ENCODE measurements at regions not wholly inside any gene's neighbourhood (a gene's known extent, or its start where the extent isn't known, plus 50 kb on each side); places are given as distances from the start of the nearest gene placed in this dataset.

GRCh38 chr3:117754058-117754457 lies 1044.5 kb downstream of the TUSC7 start (continued):
- TF ChIP-seq, protein P1, sequence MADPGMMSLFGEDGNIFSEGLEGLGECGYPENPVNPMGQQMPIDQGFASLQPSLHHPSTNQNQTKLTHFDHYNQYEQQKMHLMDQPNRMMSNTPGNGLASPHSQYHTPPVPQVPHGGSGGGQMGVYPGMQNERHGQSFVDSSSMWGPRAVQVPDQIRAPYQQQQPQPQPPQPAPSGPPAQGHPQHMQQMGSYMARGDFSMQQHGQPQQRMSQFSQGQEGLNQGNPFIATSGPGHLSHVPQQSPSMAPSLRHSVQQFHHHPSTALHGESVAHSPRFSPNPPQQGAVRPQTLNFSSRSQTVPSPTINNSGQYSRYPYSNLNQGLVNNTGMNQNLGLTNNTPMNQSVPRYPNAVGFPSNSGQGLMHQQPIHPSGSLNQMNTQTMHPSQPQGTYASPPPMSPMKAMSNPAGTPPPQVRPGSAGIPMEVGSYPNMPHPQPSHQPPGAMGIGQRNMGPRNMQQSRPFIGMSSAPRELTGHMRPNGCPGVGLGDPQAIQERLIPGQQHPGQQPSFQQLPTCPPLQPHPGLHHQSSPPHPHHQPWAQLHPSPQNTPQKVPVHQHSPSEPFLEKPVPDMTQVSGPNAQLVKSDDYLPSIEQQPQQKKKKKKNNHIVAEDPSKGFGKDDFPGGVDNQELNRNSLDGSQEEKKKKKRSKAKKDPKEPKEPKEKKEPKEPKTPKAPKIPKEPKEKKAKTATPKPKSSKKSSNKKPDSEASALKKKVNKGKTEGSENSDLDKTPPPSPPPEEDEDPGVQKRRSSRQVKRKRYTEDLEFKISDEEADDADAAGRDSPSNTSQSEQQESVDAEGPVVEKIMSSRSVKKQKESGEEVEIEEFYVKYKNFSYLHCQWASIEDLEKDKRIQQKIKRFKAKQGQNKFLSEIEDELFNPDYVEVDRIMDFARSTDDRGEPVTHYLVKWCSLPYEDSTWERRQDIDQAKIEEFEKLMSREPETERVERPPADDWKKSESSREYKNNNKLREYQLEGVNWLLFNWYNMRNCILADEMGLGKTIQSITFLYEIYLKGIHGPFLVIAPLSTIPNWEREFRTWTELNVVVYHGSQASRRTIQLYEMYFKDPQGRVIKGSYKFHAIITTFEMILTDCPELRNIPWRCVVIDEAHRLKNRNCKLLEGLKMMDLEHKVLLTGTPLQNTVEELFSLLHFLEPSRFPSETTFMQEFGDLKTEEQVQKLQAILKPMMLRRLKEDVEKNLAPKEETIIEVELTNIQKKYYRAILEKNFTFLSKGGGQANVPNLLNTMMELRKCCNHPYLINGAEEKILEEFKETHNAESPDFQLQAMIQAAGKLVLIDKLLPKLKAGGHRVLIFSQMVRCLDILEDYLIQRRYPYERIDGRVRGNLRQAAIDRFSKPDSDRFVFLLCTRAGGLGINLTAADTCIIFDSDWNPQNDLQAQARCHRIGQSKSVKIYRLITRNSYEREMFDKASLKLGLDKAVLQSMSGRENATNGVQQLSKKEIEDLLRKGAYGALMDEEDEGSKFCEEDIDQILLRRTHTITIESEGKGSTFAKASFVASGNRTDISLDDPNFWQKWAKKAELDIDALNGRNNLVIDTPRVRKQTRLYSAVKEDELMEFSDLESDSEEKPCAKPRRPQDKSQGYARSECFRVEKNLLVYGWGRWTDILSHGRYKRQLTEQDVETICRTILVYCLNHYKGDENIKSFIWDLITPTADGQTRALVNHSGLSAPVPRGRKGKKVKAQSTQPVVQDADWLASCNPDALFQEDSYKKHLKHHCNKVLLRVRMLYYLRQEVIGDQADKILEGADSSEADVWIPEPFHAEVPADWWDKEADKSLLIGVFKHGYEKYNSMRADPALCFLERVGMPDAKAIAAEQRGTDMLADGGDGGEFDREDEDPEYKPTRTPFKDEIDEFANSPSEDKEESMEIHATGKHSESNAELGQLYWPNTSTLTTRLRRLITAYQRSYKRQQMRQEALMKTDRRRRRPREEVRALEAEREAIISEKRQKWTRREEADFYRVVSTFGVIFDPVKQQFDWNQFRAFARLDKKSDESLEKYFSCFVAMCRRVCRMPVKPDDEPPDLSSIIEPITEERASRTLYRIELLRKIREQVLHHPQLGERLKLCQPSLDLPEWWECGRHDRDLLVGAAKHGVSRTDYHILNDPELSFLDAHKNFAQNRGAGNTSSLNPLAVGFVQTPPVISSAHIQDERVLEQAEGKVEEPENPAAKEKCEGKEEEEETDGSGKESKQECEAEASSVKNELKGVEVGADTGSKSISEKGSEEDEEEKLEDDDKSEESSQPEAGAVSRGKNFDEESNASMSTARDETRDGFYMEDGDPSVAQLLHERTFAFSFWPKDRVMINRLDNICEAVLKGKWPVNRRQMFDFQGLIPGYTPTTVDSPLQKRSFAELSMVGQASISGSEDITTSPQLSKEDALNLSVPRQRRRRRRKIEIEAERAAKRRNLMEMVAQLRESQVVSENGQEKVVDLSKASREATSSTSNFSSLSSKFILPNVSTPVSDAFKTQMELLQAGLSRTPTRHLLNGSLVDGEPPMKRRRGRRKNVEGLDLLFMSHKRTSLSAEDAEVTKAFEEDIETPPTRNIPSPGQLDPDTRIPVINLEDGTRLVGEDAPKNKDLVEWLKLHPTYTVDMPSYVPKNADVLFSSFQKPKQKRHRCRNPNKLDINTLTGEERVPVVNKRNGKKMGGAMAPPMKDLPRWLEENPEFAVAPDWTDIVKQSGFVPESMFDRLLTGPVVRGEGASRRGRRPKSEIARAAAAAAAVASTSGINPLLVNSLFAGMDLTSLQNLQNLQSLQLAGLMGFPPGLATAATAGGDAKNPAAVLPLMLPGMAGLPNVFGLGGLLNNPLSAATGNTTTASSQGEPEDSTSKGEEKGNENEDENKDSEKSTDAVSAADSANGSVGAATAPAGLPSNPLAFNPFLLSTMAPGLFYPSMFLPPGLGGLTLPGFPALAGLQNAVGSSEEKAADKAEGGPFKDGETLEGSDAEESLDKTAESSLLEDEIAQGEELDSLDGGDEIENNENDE (IDR thresholded peaks at IDR 0.05; ENCODE audit: insufficient replicate concordance, low read length), result no peak
- TF ChIP-seq JUN (IDR thresholded peaks at IDR 0.05; ENCODE audit: low read depth, low read length) (no peak), KDM5A (IDR thresholded peaks at IDR 0.05; ENCODE audit: low read length) (no peak), HDAC2 (IDR thresholded peaks at IDR 0.05; ENCODE audit: borderline replicate concordance in 1 of 2, low read depth in 2 of 2, low read length in 2 of 2) (no peak), CTCF (IDR thresholded peaks at IDR 0.05; ENCODE audit: control extremely low read depth in 1 of 3, insufficient read depth in 1 of 3, low read depth in 1 of 3, low read length in 3 of 3) (no peak), TEAD4 (IDR thresholded peaks at IDR 0.05; ENCODE audit: low read depth, low read length) (no peak), NRF1 (IDR thresholded peaks at IDR 0.05; ENCODE audit: low read depth, low read length) (no peak), YY1 (IDR thresholded peaks at IDR 0.05; ENCODE audit: low read depth, low read length) (no peak)
- TF ChIP-seq, protein P2, sequence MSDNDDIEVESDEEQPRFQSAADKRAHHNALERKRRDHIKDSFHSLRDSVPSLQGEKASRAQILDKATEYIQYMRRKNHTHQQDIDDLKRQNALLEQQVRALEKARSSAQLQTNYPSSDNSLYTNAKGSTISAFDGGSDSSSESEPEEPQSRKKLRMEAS (IDR thresholded peaks at IDR 0.05), result no peak
